ENCODE measurements at regions not wholly inside any gene's neighbourhood (a gene's known extent, or its start where the extent isn't known, plus 50 kb on each side); places are given as distances from the start of the nearest gene placed in this dataset.

GRCh38 chr5:58911270-58911669, 328.4 kb downstream of the RAB3C start:
- Mint-ChIP-seq H3K9me3 (ENCODE audit: unreplicated experiment) (peaks cover 10% of the 10 kb centered on the region), H3K4me1 (ENCODE audit: low read depth, unreplicated experiment) (peaks cover 12% of the 10 kb centered on the region), H3K4me3 (ENCODE audit: unreplicated experiment) (no peak overlapping the region), H3K27ac (ENCODE audit: unreplicated experiment) (no peak overlapping the region), H3K36me3 (ENCODE audit: insufficient read depth, unreplicated experiment) (no peaks in the 10 kb centered on the region), H3K27me3 (ENCODE audit: insufficient read depth, unreplicated experiment) (no peaks in the 10 kb centered on the region)
- Histone ChIP-seq H3K4me3 (ENCODE audit: low read depth, low read length) (no peak overlapping the region), H3K27me3 (replicated peaks; ENCODE audit: control insufficient read depth, insufficient read depth, low read length) (no peaks in the 10 kb centered on the region), H3K36me3 (ENCODE audit: control insufficient read depth, insufficient read depth, low read length) (no peaks in the 10 kb centered on the region), H3K9me3 (no peaks in the 10 kb centered on the region), H3K4me1 (peaks cover 17% of the 10 kb centered on the region)
- ChIA-PET POLR2A (no interaction called here), CTCF (no interaction called here)
- intact Hi-C loops (cut with micrococcal nuclease; ENCODE audit: unreplicated experiment) = no loop called here
- no peak for DNase-seq
- no TSS peak for BruUV-seq (replicated peaks)
- TF ChIP-seq CTCF (IDR thresholded peaks at IDR 0.05; ENCODE audit: insufficient read depth in 1 of 2, low read depth in 1 of 2, low read length in 1 of 2, severe bottlenecking in 1 of 2, unreplicated experiment in 1 of 2) = no peak

- Mint-ChIP-seq H3K27ac (ENCODE audit: unreplicated experiment) (no peak overlapping the region), H3K9me3 (ENCODE audit: unreplicated experiment) (peaks cover 10% of the 10 kb centered on the region)
Measured at GRCh38 chr5:58912116-58912515, 329.2 kb downstream of the RAB3C start.

GRCh38 chr5:58913406-58913990, 330.6 kb downstream of the RAB3C start:
- no peaks in the 10 kb centered on the region for H3K27me3 ChIP-seq (replicated peaks; ENCODE audit: control insufficient read depth, insufficient read depth, low read length)
- H3K9me3 ChIP-seq = no peaks in the 10 kb centered on the region
- ChIA-PET POLR2A (interaction anchor here (0.5 kb wide), 1 partner anchor 11 kb away, joined by 3 read pairs; no protein-coding TSS in a partner anchor), CTCF (no interaction called here)
- Mint-ChIP-seq H3K27me3 (ENCODE audit: insufficient read depth, unreplicated experiment) (no peaks in the 10 kb centered on the region), H3K4me1 (ENCODE audit: low read depth, unreplicated experiment) (peaks cover 12% of the 10 kb centered on the region), H3K36me3 (ENCODE audit: insufficient read depth, unreplicated experiment) (no peaks in the 10 kb centered on the region), H3K4me3 (ENCODE audit: unreplicated experiment) (no peak overlapping the region), H3K27ac (ENCODE audit: unreplicated experiment) (no peak overlapping the region), H3K9me3 (ENCODE audit: unreplicated experiment) (peaks cover 10% of the 10 kb centered on the region)
- no peaks in the 10 kb centered on the region for H3K36me3 ChIP-seq (ENCODE audit: control insufficient read depth, insufficient read depth, low read length)
- no peak overlapping the region for H3K4me3 ChIP-seq (ENCODE audit: low read depth, low read length)
- TF ChIP-seq CTCF (IDR thresholded peaks at IDR 0.05; ENCODE audit: insufficient read depth in 1 of 2, low read depth in 1 of 2, low read length in 1 of 2, severe bottlenecking in 1 of 2, unreplicated experiment in 1 of 2) = no peak
- no peak for DNase-seq
- intact Hi-C loops (cut with micrococcal nuclease; ENCODE audit: unreplicated experiment) = no loop called here
- peaks cover 17% of the 10 kb centered on the region for H3K4me1 ChIP-seq
- no TSS peak for BruUV-seq (replicated peaks)

More at GRCh38 chr5:58912116-58912515, 329.2 kb downstream of the RAB3C start:
- Histone ChIP-seq H3K4me1 (peaks cover 17% of the 10 kb centered on the region), H3K9me3 (no peaks in the 10 kb centered on the region), H3K27me3 (replicated peaks; ENCODE audit: control insufficient read depth, insufficient read depth, low read length) (no peaks in the 10 kb centered on the region), H3K36me3 (ENCODE audit: control insufficient read depth, insufficient read depth, low read length) (no peaks in the 10 kb centered on the region), H3K4me3 (ENCODE audit: low read depth, low read length) (no peak overlapping the region)
- Mint-ChIP-seq H3K4me1 (ENCODE audit: low read depth, unreplicated experiment) (peaks cover 12% of the 10 kb centered on the region), H3K27me3 (ENCODE audit: insufficient read depth, unreplicated experiment) (no peaks in the 10 kb centered on the region), H3K36me3 (ENCODE audit: insufficient read depth, unreplicated experiment) (no peaks in the 10 kb centered on the region), H3K4me3 (ENCODE audit: unreplicated experiment) (no peak overlapping the region)
- TF ChIP-seq CTCF (IDR thresholded peaks at IDR 0.05; ENCODE audit: insufficient read depth in 1 of 2, low read depth in 1 of 2, low read length in 1 of 2, severe bottlenecking in 1 of 2, unreplicated experiment in 1 of 2) = no peak
- no peak for DNase-seq
- BruUV-seq (replicated peaks) = no TSS peak
- intact Hi-C loops (cut with micrococcal nuclease; ENCODE audit: unreplicated experiment) = no loop called here
- ChIA-PET CTCF (no interaction called here), POLR2A (no interaction called here)
